ENCODE measurements at regions not wholly inside any gene's neighbourhood (a gene's known extent, or its start where the extent isn't known, plus 50 kb on each side); places are given as distances from the start of the nearest gene placed in this dataset.

GRCh38 chr7:68800316-68800715, 798.0 kb upstream of the AUTS2 start:
- no peak overlapping the region for H2AFZ ChIP-seq (ENCODE audit: low read length)
- no peaks in the 10 kb centered on the region; the same call in 1 of the 2 replicates for H3K9me3 ChIP-seq (ENCODE audit: insufficient read depth, low read depth, low read length)
- H3K4me1 ChIP-seq (ENCODE audit: insufficient read depth, low read length, poor library complexity, severe bottlenecking) = no peaks in the 10 kb centered on the region
- H3K79me2 ChIP-seq (ENCODE audit: insufficient read depth, low read length) = no peaks in the 10 kb centered on the region
- no peaks in the 10 kb centered on the region for H4K20me1 ChIP-seq (ENCODE audit: insufficient read depth, low read length, poor library complexity, severe bottlenecking)
- H3K36me3 ChIP-seq (ENCODE audit: insufficient read depth, low read length) = no peaks in the 10 kb centered on the region
- H3K4me3 ChIP-seq (ENCODE audit: low read length, poor library complexity, severe bottlenecking) = no peak overlapping the region
- no peaks in the 10 kb centered on the region for H3K9me2 ChIP-seq (replicated peaks; ENCODE audit: low read depth, low read length)
- no peaks in the 10 kb centered on the region for H3K27me3 ChIP-seq (ENCODE audit: insufficient read depth, low read length, poor library complexity, severe bottlenecking)
- no peaks in the 10 kb centered on the region for H3F3A ChIP-seq (ENCODE audit: low read depth)
- H3K9ac ChIP-seq (ENCODE audit: low read depth, low read length, poor library complexity, severe bottlenecking) = no peak overlapping the region
- TF ChIP-seq CTCF (conservative IDR thresholded peaks at IDR 0.05; ENCODE audit: low read length) (no peak), EZH2phosphoT487 (IDR thresholded peaks at IDR 0.05; ENCODE audit: borderline replicate concordance) (no peak)
- no peak overlapping the region for H3K4me2 ChIP-seq (ENCODE audit: low read depth, low read length, poor library complexity, severe bottlenecking)

- no peaks in the 10 kb centered on the region for H3K36me3 ChIP-seq (ENCODE audit: insufficient read depth, low read length)
- no peak overlapping the region for H3K4me2 ChIP-seq (ENCODE audit: low read depth, low read length, poor library complexity, severe bottlenecking)
- no peak overlapping the region for H3K9ac ChIP-seq (ENCODE audit: low read depth, low read length, poor library complexity, severe bottlenecking)
- no peaks in the 10 kb centered on the region for H3K27me3 ChIP-seq (ENCODE audit: insufficient read depth, low read length, poor library complexity, severe bottlenecking)
- no peaks in the 10 kb centered on the region for H3K9me2 ChIP-seq (replicated peaks; ENCODE audit: low read depth, low read length)
- no peaks in the 10 kb centered on the region for H4K20me1 ChIP-seq (ENCODE audit: insufficient read depth, low read length, poor library complexity, severe bottlenecking)
- no peaks in the 10 kb centered on the region for H3F3A ChIP-seq (ENCODE audit: low read depth)
- no peaks in the 10 kb centered on the region for H3K4me1 ChIP-seq (ENCODE audit: insufficient read depth, low read length, poor library complexity, severe bottlenecking)
- no peak overlapping the region for H3K4me3 ChIP-seq (ENCODE audit: low read length, poor library complexity, severe bottlenecking)
- H2AFZ ChIP-seq (ENCODE audit: low read length) = no peak overlapping the region
- no peak for TF ChIP-seq EZH2phosphoT487 (IDR thresholded peaks at IDR 0.05; ENCODE audit: borderline replicate concordance)
- TF ChIP-seq CTCF (conservative IDR thresholded peaks at IDR 0.05; ENCODE audit: low read length) = no peak
- H3K79me2 ChIP-seq (ENCODE audit: insufficient read depth, low read length) = no peaks in the 10 kb centered on the region
- no peaks in the 10 kb centered on the region; the same call in 1 of the 2 replicates for H3K9me3 ChIP-seq (ENCODE audit: insufficient read depth, low read depth, low read length)
These were observed 793.1 kb upstream of the AUTS2 start for GRCh38 chr7:68805159-68805558.

- Histone ChIP-seq H3K4me1 (ENCODE audit: insufficient read depth, low read length, poor library complexity, severe bottlenecking) (no peaks in the 10 kb centered on the region), H3K27me3 (ENCODE audit: insufficient read depth, low read length, poor library complexity, severe bottlenecking) (no peaks in the 10 kb centered on the region), H3K4me3 (ENCODE audit: low read length, poor library complexity, severe bottlenecking) (no peak overlapping the region), H3K36me3 (ENCODE audit: insufficient read depth, low read length) (no peaks in the 10 kb centered on the region), H3K79me2 (ENCODE audit: insufficient read depth, low read length) (no peaks in the 10 kb centered on the region), H3F3A (ENCODE audit: low read depth) (no peaks in the 10 kb centered on the region), H3K9ac (ENCODE audit: low read depth, low read length, poor library complexity, severe bottlenecking) (no peak overlapping the region), H4K20me1 (ENCODE audit: insufficient read depth, low read length, poor library complexity, severe bottlenecking) (no peaks in the 10 kb centered on the region), H2AFZ (ENCODE audit: low read length) (no peak overlapping the region), H3K9me2 (replicated peaks; ENCODE audit: low read depth, low read length) (no peaks in the 10 kb centered on the region), H3K9me3 (ENCODE audit: insufficient read depth, low read depth, low read length) (no peaks in the 10 kb centered on the region; the same call in 1 of the 2 replicates), H3K4me2 (ENCODE audit: low read depth, low read length, poor library complexity, severe bottlenecking) (no peak overlapping the region)
- TF ChIP-seq EZH2phosphoT487 (IDR thresholded peaks at IDR 0.05; ENCODE audit: borderline replicate concordance) (no peak), CTCF (conservative IDR thresholded peaks at IDR 0.05; ENCODE audit: low read length) (no peak)
These were observed 790.6 kb upstream of the AUTS2 start for GRCh38 chr7:68807666-68808065.
